GM21390 (cell line): ENCODE measurements at regions not wholly inside any gene's neighbourhood (a gene's known extent, or its start where the extent isn't known, plus 50 kb on each side); places are given as distances from the start of the nearest gene placed in this dataset.

Experiments used
- ATAC-seq: cut with Tn5 transposase; IDR thresholded peaks from one replicate; pipeline ENCODE4 v1.9.1; 2021; ENCODE audit not compliant: unreplicated experiment

GRCh38 chr1:214977110-214977509 is 105.4 kb upstream of the KCNK2 start:
- ATAC-seq = no peak

- no peak for ATAC-seq
These were observed 104.7 kb upstream of the KCNK2 start for GRCh38 chr1:214977700-214978374.

- ATAC-seq = no peak
These were observed 103.3 kb upstream of the KCNK2 start for GRCh38 chr1:214979191-214979590.

- no peak for ATAC-seq
These were observed 101.6 kb upstream of the KCNK2 start for GRCh38 chr1:214980921-214981320.

- no peak for ATAC-seq
These were observed 99.2 kb upstream of the KCNK2 start for GRCh38 chr1:214983126-214983869.

GRCh38 chr1:214989341-214989740 is 93.2 kb upstream of the KCNK2 start:
- ATAC-seq = no peak

- no peak for ATAC-seq
These were observed 91.9 kb upstream of the KCNK2 start for GRCh38 chr1:214990619-214991018.

- no peak for ATAC-seq
These were observed 90.7 kb upstream of the KCNK2 start for GRCh38 chr1:214991691-214992315.

GRCh38 chr1:214993419-214993818 is 89.1 kb upstream of the KCNK2 start:
- no peak for ATAC-seq

- no peak for ATAC-seq
These were observed 84.9 kb upstream of the KCNK2 start for GRCh38 chr1:214997685-214998084.

- peak; percentile 92 for ATAC-seq
These were observed 81.0 kb upstream of the KCNK2 start for GRCh38 chr1:215001419-215002021.

GRCh38 chr1:215002471-215002870 is 80.1 kb upstream of the KCNK2 start:
- no peak for ATAC-seq

- ATAC-seq = no peak
These were observed 78.9 kb upstream of the KCNK2 start for GRCh38 chr1:215003686-215004085.

- no peak for ATAC-seq
These were observed 78.3 kb upstream of the KCNK2 start for GRCh38 chr1:215004121-215004827.

- ATAC-seq = no peak
These were observed 77.5 kb upstream of the KCNK2 start for GRCh38 chr1:215005078-215005477.

- ATAC-seq = no peak
These were observed 76.7 kb upstream of the KCNK2 start for GRCh38 chr1:215005656-215006345.

GRCh38 chr1:215007880-215008279 is 74.7 kb upstream of the KCNK2 start:
- ATAC-seq = no peak

- ATAC-seq = no peak
These were observed 64.0 kb upstream of the KCNK2 start for GRCh38 chr1:215018555-215018954.

GRCh38 chr1:215022204-215022603 is 60.3 kb upstream of the KCNK2 start:
- ATAC-seq = no peak

- no peak for ATAC-seq
These were observed 59.8 kb upstream of the KCNK2 start for GRCh38 chr1:215022741-215023141.
